GM12801 (cell line): ENCODE measurements at regions not wholly inside any gene's neighbourhood (a gene's known extent, or its start where the extent isn't known, plus 50 kb on each side); places are given as distances from the start of the nearest gene placed in this dataset.

Source experiments
- CTCF ChIP-seq: IDR thresholded peaks from one replicate; pipeline ENCODE4 v1.5.1; 2011; ENCODE audit warnings: control low read depth; ENCODE audit not compliant: insufficient read length; ENCODE audit errors: extremely low read depth

GRCh38 chr4:188197566-188197965 is 58.3 kb downstream of the TRIML1 start:
- TF ChIP-seq CTCF = no peak

GRCh38 chr4:188198982-188199792 is 59.9 kb downstream of the TRIML1 start:
- TF ChIP-seq CTCF = no peak

- TF ChIP-seq CTCF = no peak
Observed at GRCh38 chr4:188201851-188202250, 62.6 kb downstream of the TRIML1 start.

GRCh38 chr4:188206783-188207182 is 67.5 kb downstream of the TRIML1 start:
- TF ChIP-seq CTCF = no peak

- no peak for TF ChIP-seq CTCF
Observed at GRCh38 chr4:188214861-188215260, 75.6 kb downstream of the TRIML1 start.

GRCh38 chr4:188218392-188218791 is 79.2 kb downstream of the TRIML1 start:
- no peak for TF ChIP-seq CTCF

- TF ChIP-seq CTCF = no peak
Observed at GRCh38 chr4:188220006-188220405, 80.8 kb downstream of the TRIML1 start.

- no peak for TF ChIP-seq CTCF
Observed at GRCh38 chr4:188221090-188221489, 81.8 kb downstream of the TRIML1 start.
